HCT116 (cell line): ENCODE measurements at regions not wholly inside any gene's neighbourhood (a gene's known extent, or its start where the extent isn't known, plus 50 kb on each side); places are given as distances from the start of the nearest gene placed in this dataset.

ENCODE experiments used
- EZH2 ChIP-seq: fragments of 200-600 bp; sonication (generic); IDR thresholded peaks from 2 replicates; pipeline ENCODE4 v1.6.1; 2017; ENCODE audit warnings: antibody characterized with exemption, mixed run types
- POLR2A ChIP-seq: IDR thresholded peaks from 2 replicates; pipeline ENCODE4 v1.7.0; 2011; ENCODE audit warnings: borderline replicate concordance; ENCODE audit not compliant: insufficient read depth, insufficient read length; ENCODE audit errors: extremely low read depth
- POLR2AphosphoS5 ChIP-seq: IDR thresholded peaks from 2 replicates; pipeline ENCODE4 v1.6.1; 2011; ENCODE audit warnings: mild to moderate bottlenecking, low read depth, low read length, moderate library complexity
- TF ChIP-seq, protein P1 (sequence below), 3 experiments: fragments of 200-600 bp in 1 of 3; sonication (generic) in 1 of 3; IDR thresholded peaks in 2 of 3; conservative IDR thresholded peaks in 1 of 3; 2 replicates each; pipeline ENCODE4 v1.5.1; 2012 to 2017; ENCODE audit warnings: low read depth in 2 of 3, low read length in 2 of 3, antibody characterized with exemption in 1 of 3, borderline replicate concordance in 1 of 3, control low read depth in 1 of 3, mild to moderate bottlenecking in 1 of 3, mixed read lengths in 1 of 3, mixed run types in 1 of 3, moderate library complexity in 1 of 3; ENCODE audit not compliant: insufficient read depth in 1 of 3

DNA sequence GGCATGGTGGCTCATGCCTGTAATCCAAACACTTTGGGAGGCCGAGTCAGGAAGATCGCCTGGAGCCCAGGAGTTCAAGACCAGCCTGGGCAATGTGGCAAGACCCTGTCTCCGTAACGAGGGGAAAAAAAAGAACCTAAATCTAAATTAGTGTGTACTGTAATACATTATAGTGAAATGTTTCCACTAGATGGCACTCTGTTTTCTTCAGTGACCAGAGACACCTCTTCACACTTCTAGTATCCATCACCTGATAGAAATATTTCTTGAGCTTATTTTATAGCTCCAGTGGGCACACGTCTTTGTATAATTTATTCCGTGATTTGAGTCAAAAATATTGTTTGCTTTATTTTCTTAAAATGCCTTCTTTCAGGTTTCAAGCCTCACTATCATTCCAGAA, 600.9 kb upstream of the DIPK2B start:
- TF ChIP-seq POLR2A (no peak), POLR2AphosphoS5 (no peak), EZH2 (no peak)
- TF ChIP-seq, protein P1, sequence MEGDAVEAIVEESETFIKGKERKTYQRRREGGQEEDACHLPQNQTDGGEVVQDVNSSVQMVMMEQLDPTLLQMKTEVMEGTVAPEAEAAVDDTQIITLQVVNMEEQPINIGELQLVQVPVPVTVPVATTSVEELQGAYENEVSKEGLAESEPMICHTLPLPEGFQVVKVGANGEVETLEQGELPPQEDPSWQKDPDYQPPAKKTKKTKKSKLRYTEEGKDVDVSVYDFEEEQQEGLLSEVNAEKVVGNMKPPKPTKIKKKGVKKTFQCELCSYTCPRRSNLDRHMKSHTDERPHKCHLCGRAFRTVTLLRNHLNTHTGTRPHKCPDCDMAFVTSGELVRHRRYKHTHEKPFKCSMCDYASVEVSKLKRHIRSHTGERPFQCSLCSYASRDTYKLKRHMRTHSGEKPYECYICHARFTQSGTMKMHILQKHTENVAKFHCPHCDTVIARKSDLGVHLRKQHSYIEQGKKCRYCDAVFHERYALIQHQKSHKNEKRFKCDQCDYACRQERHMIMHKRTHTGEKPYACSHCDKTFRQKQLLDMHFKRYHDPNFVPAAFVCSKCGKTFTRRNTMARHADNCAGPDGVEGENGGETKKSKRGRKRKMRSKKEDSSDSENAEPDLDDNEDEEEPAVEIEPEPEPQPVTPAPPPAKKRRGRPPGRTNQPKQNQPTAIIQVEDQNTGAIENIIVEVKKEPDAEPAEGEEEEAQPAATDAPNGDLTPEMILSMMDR (IDR thresholded peaks at IDR 0.05 in 2 of 3, conservative IDR thresholded peaks at IDR 0.05 in 1 of 3; ENCODE audit: borderline replicate concordance in 1 of 3, insufficient read depth in 1 of 3, low read depth in 2 of 3, low read length in 2 of 3) = peak in 1 of 3 experiments; percentile 29; a peak in 2 of 6 replicates
